A549 (cell line): ENCODE measurements at regions not wholly inside any gene's neighbourhood (a gene's known extent, or its start where the extent isn't known, plus 50 kb on each side); places are given as distances from the start of the nearest gene placed in this dataset.

ENCODE experiments used
- ATAC-seq, 2 experiments: fragments of 200-7000 bp in 1 of 2; fragments of >200 bp in 1 of 2; cut with Nextera tagmentation in 1 of 2; cut with Tn5 transposase in 1 of 2; 3 replicates each; pipeline versions ENCODE4 v1.8.0 to v1.9.1; 2018 to 2020; ENCODE audit warnings: mild to moderate bottlenecking in 1 of 2, moderate library complexity in 1 of 2
- CTCF ChIA-PET: fragments of 300-600 bp; sonication (Branson Sonifier 250); formaldehyde crosslinking; extraction: SDS; loops from one replicate; lab custom pipeline; 2021; ENCODE audit warnings: antibody characterized with exemption, inconsistent platforms; lab: Yijun Ruan, JAX
- POLR2A ChIA-PET: fragments of 350-600 bp; formaldehyde crosslinking; extraction: SDS; loops from one replicate; lab custom pipeline; 2021; ENCODE audit warnings: antibody characterized with exemption, inconsistent platforms; lab: Yijun Ruan, JAX
- DNase-seq, 2 experiments: peaks; one replicate each; pipeline versions ENCODE4 v3.0.0 to v3.0.0-alpha.2; 2011 to 2016; ENCODE audit warnings: low read depth in 1 of 2, low spot score in 1 of 2
- FAIRE-seq: peaks from 2 replicates; lab custom pipeline; 2011; peaks lifted over from hg19 to GRCh38; lab: Jason Lieb, UNC
- H3K27ac ChIP-seq, 2 experiments: fragments of >200 bp; sonication (Bioruptor Twin); formaldehyde crosslinking; 3 replicates each; pipeline ENCODE4 v1.5.1; 2016 to 2017
- H3K4me1 ChIP-seq: fragments of >200 bp; sonication (Bioruptor Twin); formaldehyde crosslinking; 3 replicates; pipeline ENCODE4 v1.6.1; 2016
- H3K4me2 ChIP-seq: fragments of >200 bp; sonication (Bioruptor Twin); formaldehyde crosslinking; 3 replicates; pipeline ENCODE4 v1.6.1; 2016
- H3K4me3 ChIP-seq: fragments of >200 bp; sonication (Bioruptor Twin); formaldehyde crosslinking; 3 replicates; pipeline ENCODE4 v1.5.1; 2016
- H3K9me3 ChIP-seq: fragments of >200 bp; sonication (Bioruptor Twin); formaldehyde crosslinking; 3 replicates; pipeline ENCODE4 v1.6.1; 2016
- CHD2 ChIP-seq: fragments of 150-350 bp; IDR thresholded peaks from 2 replicates; pipeline ENCODE4 v1.6.1; 2014; ENCODE audit warnings: low read length; ENCODE audit not compliant: partially characterized antibody
- CHD4 ChIP-seq: fragments of 200-600 bp; sonication (generic); IDR thresholded peaks from 2 replicates; pipeline ENCODE4 v1.6.1; 2016; ENCODE audit warnings: antibody characterized with exemption, mild to moderate bottlenecking, borderline replicate concordance
- CTCF ChIP-seq: fragments of >200 bp; sonication (Bioruptor Twin); formaldehyde crosslinking; IDR thresholded peaks from 3 replicates; pipeline ENCODE4 v1.5.1; 2016
- EHMT2 ChIP-seq: fragments of 200-600 bp; sonication (generic); IDR thresholded peaks from 2 replicates; pipeline ENCODE4 v1.6.1; 2016; ENCODE audit warnings: antibody characterized with exemption, low read depth, mild to moderate bottlenecking, moderate library complexity
- EP300 ChIP-seq, 2 experiments: fragments of >200 bp; sonication (Bioruptor Twin); formaldehyde crosslinking; IDR thresholded peaks; 2 replicates in 1 of 2; 3 replicates in 1 of 2; pipeline ENCODE4 v1.6.1; 2016 to 2017
- HDAC2 ChIP-seq: fragments of 200-600 bp; sonication (generic); IDR thresholded peaks from 2 replicates; pipeline ENCODE4 v1.6.1; 2016
- HES2 ChIP-seq: fragments of >200 bp; sonication (Bioruptor Twin); formaldehyde crosslinking; IDR thresholded peaks from 2 replicates; pipeline ENCODE4 v1.6.1; 2016
- HEYL ChIP-seq: fragments of 250-450 bp; sonication (Bioruptor Pico); IDR thresholded peaks from 2 replicates; pipeline ENCODE4 v1.8.0; 2021; ENCODE audit warnings: mild to moderate bottlenecking, moderate library complexity
- HOXA7 ChIP-seq: fragments of 250-450 bp; sonication (Bioruptor Pico); IDR thresholded peaks from 2 replicates; pipeline ENCODE4 v1.5.0; 2020; ENCODE audit warnings: mild to moderate bottlenecking, moderate library complexity
- HOXB13 ChIP-seq: fragments of 250-450 bp; sonication (Bioruptor Pico); IDR thresholded peaks from 2 replicates; pipeline ENCODE4 v1.5.0; 2020; ENCODE audit warnings: low read depth, mild to moderate bottlenecking, moderate library complexity
- MAFK ChIP-seq: fragments of 450-650 bp; IDR thresholded peaks from 2 replicates; pipeline ENCODE4 v1.6.1; 2014; ENCODE audit not compliant: partially characterized antibody
- RAD21 ChIP-seq, 2 experiments: fragments of >200 bp in 1 of 2; sonication (Bioruptor Twin) in 1 of 2; formaldehyde crosslinking in 1 of 2; IDR thresholded peaks in 1 of 2; conservative IDR thresholded peaks in 1 of 2; 2 replicates in 1 of 2; 3 replicates in 1 of 2; pipeline ENCODE4 v1.6.1; 2012 to 2018; ENCODE audit warnings: inconsistent platforms in 1 of 2
- RARB ChIP-seq: fragments of 250-450 bp; sonication (Bioruptor Pico); IDR thresholded peaks from 2 replicates; pipeline ENCODE4 v1.8.0; 2021; ENCODE audit warnings: mild to moderate bottlenecking, moderate library complexity
- RCOR1 ChIP-seq: fragments of 150-350 bp; IDR thresholded peaks from 2 replicates; pipeline ENCODE4 v1.6.1; 2014; ENCODE audit warnings: antibody characterized with exemption, low read length, low read depth
- RNF2 ChIP-seq: fragments of 200-600 bp; sonication (generic); IDR thresholded peaks from 2 replicates; pipeline ENCODE4 v1.6.1; 2016; ENCODE audit warnings: low read depth, mild to moderate bottlenecking, antibody characterized with exemption, moderate library complexity, borderline replicate concordance
- SMC3 ChIP-seq: fragments of >200 bp; sonication (Bioruptor Twin); formaldehyde crosslinking; IDR thresholded peaks from 3 replicates; pipeline ENCODE4 v1.6.1; 2018; ENCODE audit warnings: inconsistent platforms
- SREBF2 ChIP-seq: fragments of 450-650 bp; IDR thresholded peaks from 2 replicates; pipeline ENCODE4 v1.6.1; 2014; ENCODE audit warnings: mild to moderate bottlenecking, moderate library complexity
- TFCP2L1 ChIP-seq: fragments of 250-450 bp; sonication (Bioruptor Pico); IDR thresholded peaks from 2 replicates; pipeline ENCODE4 v1.5.0; 2021; ENCODE audit warnings: mild to moderate bottlenecking
- ZFP36 ChIP-seq: fragments of 450-650 bp; IDR thresholded peaks from 2 replicates; pipeline ENCODE4 v1.6.1; 2014; ENCODE audit warnings: borderline replicate concordance; ENCODE audit not compliant: partially characterized antibody
- WGBS: methylation state at CpG from one replicate; pipeline ENCODE4 v1.1.6; 2017; ENCODE audit errors: missing lambda C conversion rate; 5-methylcytosine and 5-hydroxymethylcytosine counted together
- TF ChIP-seq, protein P1 (sequence below): IDR thresholded peaks from 2 replicates; pipeline ENCODE4 v1.6.1; 2012
- TF ChIP-seq, protein P2 (sequence below): fragments of 200-600 bp; sonication (generic); IDR thresholded peaks from 2 replicates; pipeline ENCODE4 v1.6.1; 2016; ENCODE audit warnings: antibody characterized with exemption, mild to moderate bottlenecking, moderate library complexity
- TF ChIP-seq, protein P3 (sequence below): fragments of 250-450 bp; sonication (Bioruptor Pico); IDR thresholded peaks from 2 replicates; pipeline ENCODE4 v1.5.0; 2020; ENCODE audit warnings: low read depth, mild to moderate bottlenecking, moderate library complexity

DNA sequence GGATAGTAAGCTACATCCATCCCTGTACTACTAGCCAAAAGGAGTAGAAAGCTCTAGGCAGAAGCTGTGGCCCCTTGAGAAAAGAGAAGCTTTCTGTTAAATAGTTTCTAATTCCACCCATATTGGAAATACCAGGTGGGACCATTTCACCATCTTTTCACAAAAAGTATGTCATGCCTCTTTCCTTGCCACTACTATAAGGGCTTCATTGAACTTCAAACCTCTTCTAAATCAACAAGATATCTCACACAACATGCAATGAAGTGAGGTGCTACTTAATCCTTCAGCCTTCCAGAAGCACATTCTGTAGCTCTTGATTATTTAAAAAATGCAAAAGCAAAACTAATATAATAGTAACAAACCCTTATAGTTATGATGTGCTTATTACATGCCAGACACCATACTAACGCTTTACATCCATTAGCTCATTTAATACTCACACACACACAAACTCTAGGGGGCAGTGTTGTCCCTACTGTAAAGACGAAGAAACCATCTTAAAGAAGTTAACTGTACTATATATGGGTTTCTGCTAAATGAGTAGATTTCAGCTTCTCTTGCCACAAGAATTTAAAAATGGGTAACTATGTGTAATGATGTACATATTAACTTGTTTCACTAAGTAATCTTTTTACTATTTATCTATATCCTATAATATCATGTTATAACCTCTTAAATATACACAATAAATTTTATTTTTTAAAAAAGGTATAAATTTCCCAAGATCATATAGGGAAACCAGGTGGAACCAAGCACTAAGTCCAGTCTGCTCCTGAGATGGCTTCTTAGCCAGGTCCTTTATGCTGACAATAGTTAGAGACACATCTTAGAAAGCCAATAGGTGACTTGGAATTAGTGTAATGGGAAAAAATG, 124.4 kb downstream of the RPS29 start:
- no peak overlapping the region for H3K4me2 ChIP-seq
- H3K27ac ChIP-seq: no peak overlapping the region
- TF ChIP-seq RAD21 (conservative IDR thresholded peaks at IDR 0.05 in 1 of 2, IDR thresholded peaks at IDR 0.05 in 1 of 2): peak; percentile 67 to 74
- TF ChIP-seq SMC3: peak; percentile 39; the same call in 2 of the 3 replicates
- no peak for TF ChIP-seq MAFK
- TF ChIP-seq CTCF: peak; percentile 78
- ChIA-PET CTCF (interaction anchor here (0.6 to 3.2 kb wide), 35 partner anchors 10 to 392 kb away, joined by 3 to 49 read pairs (median 4); partner anchors contain the start of gene RPS29), POLR2A (interaction anchor here (0.7 kb wide), 1 partner anchor 89 kb away, joined by 4 read pairs; no protein-coding TSS in a partner anchor)
- FAIRE-seq: peak; percentile 63
- DNase-seq: peak; percentile 18 to 82
- no peaks in the 10 kb centered on the region for H3K9me3 ChIP-seq
- no peak overlapping the region for H3K4me3 ChIP-seq
- 2% methylated on average over 2 of the region's 2 CpGs for WGBS
- ATAC-seq: peak; percentile 87 to 93; a peak in 5 of 6 replicates
- H3K4me1 ChIP-seq: no peaks in the 10 kb centered on the region

GRCh38 chr14:49460662-49461061, 125.5 kb downstream of the RPS29 start:
- no peak for DNase-seq
- Histone ChIP-seq H3K4me3 (no peak overlapping the region), H3K4me1 (no peaks in the 10 kb centered on the region), H3K27ac (no peak overlapping the region), H3K9me3 (no peaks in the 10 kb centered on the region), H3K4me2 (no peak overlapping the region)
- ATAC-seq: no peak
- ChIA-PET CTCF (interaction anchor here (0.8 to 3.2 kb wide), 14 partner anchors 10 to 126 kb away, joined by 3 to 49 read pairs (median 4); partner anchors contain the start of gene RPS29), POLR2A (no interaction called here)
- 22% methylated on average over 2 of the region's 2 CpGs for WGBS
- no peak for FAIRE-seq
- no peak for TF ChIP-seq RNF2
- no peak for TF ChIP-seq EP300 (IDR thresholded peaks at IDR 0.05)
- TF ChIP-seq HOXA7: no peak

- FAIRE-seq (no peak), DNase-seq (no peak), ATAC-seq (no peak)
- Histone ChIP-seq H3K4me3 (no peak overlapping the region), H3K4me2 (no peak overlapping the region), H3K9me3 (no peaks in the 10 kb centered on the region), H3K27ac (no peak overlapping the region), H3K4me1 (no peaks in the 10 kb centered on the region)
- POLR2A ChIA-PET: no interaction called here
- WGBS: 29% methylated on average over 2 of the region's 2 CpGs
- CTCF ChIA-PET: interaction anchor here (1.7 to 1.8 kb wide), 2 partner anchors 41 to 43 kb away, joined by 5 to 6 read pairs; no protein-coding TSS in a partner anchor
- TF ChIP-seq HOXB13 (CRISPR knock-in tag) (no peak), RAD21 (conservative IDR thresholded peaks at IDR 0.05 in 1 of 2, IDR thresholded peaks at IDR 0.05 in 1 of 2) (no peak), RCOR1 (no peak), MAFK (no peak), HDAC2 (no peak), TFCP2L1 (CRISPR knock-in tag) (no peak), HES2 (no peak)
- TF ChIP-seq, all 56 proteins: peak for 0
Measured at GRCh38 chr14:49456589-49456988, 129.6 kb downstream of the RPS29 start.

DNA sequence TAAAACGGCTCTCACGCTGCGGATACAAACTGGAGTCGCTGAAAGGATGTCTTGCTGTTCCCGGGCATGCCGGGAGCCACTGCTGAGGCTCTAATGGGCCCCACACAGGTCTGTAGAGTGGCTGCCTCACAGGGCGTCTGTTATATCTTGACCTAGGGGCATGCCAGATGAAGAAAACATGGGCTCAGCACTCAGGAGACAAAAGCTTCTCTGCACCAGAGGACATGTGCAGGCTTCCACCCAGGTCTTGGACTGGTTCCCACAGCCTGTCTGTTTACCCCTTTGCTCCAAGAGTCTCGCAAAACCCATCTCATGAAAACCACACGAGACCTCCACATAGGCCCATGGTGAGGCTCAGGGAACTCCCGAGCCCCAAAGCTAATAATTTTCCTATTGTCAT, 134.2 kb downstream of the RPS29 start:
- Histone ChIP-seq H3K4me1 (no peaks in the 10 kb centered on the region), H3K4me2 (no peak overlapping the region), H3K4me3 (no peak overlapping the region), H3K9me3 (peaks cover 11% of the 10 kb centered on the region; the same call in 2 of the 3 replicates), H3K27ac (no peak overlapping the region)
- WGBS: 46% methylated on average over 10 of the region's 10 CpGs
- FAIRE-seq: no peak
- no peak for DNase-seq
- ChIA-PET CTCF (interaction anchor here (1.2 kb wide), 1 partner anchor 10 kb away, joined by 7 read pairs; no protein-coding TSS in a partner anchor), POLR2A (no interaction called here)
- ATAC-seq: no peak
- TF ChIP-seq HEYL (CRISPR knock-in tag) (no peak), EHMT2 (no peak), ZFP36 (no peak), SREBF2 (no peak), RARB (CRISPR knock-in tag) (no peak), CHD4 (no peak), SMC3 (no peak), CHD2 (no peak)
- TF ChIP-seq, protein P1, sequence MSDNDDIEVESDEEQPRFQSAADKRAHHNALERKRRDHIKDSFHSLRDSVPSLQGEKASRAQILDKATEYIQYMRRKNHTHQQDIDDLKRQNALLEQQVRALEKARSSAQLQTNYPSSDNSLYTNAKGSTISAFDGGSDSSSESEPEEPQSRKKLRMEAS: no peak
- TF ChIP-seq, protein P2, sequence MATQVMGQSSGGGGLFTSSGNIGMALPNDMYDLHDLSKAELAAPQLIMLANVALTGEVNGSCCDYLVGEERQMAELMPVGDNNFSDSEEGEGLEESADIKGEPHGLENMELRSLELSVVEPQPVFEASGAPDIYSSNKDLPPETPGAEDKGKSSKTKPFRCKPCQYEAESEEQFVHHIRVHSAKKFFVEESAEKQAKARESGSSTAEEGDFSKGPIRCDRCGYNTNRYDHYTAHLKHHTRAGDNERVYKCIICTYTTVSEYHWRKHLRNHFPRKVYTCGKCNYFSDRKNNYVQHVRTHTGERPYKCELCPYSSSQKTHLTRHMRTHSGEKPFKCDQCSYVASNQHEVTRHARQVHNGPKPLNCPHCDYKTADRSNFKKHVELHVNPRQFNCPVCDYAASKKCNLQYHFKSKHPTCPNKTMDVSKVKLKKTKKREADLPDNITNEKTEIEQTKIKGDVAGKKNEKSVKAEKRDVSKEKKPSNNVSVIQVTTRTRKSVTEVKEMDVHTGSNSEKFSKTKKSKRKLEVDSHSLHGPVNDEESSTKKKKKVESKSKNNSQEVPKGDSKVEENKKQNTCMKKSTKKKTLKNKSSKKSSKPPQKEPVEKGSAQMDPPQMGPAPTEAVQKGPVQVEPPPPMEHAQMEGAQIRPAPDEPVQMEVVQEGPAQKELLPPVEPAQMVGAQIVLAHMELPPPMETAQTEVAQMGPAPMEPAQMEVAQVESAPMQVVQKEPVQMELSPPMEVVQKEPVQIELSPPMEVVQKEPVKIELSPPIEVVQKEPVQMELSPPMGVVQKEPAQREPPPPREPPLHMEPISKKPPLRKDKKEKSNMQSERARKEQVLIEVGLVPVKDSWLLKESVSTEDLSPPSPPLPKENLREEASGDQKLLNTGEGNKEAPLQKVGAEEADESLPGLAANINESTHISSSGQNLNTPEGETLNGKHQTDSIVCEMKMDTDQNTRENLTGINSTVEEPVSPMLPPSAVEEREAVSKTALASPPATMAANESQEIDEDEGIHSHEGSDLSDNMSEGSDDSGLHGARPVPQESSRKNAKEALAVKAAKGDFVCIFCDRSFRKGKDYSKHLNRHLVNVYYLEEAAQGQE: no peak
- TF ChIP-seq, protein P3, sequence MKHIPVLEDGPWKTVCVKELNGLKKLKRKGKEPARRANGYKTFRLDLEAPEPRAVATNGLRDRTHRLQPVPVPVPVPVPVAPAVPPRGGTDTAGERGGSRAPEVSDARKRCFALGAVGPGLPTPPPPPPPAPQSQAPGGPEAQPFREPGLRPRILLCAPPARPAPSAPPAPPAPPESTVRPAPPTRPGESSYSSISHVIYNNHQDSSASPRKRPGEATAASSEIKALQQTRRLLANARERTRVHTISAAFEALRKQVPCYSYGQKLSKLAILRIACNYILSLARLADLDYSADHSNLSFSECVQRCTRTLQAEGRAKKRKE (CRISPR knock-in tag): no peak
